UCSD-AML1 (cell line): ENCODE measurements at regions not wholly inside any gene's neighbourhood (a gene's known extent, or its start where the extent isn't known, plus 50 kb on each side); places are given as distances from the start of the nearest gene placed in this dataset.
"Not testable (repeated sequence)": the region's sequence is repeated elsewhere in the genome, so short reads cannot be mapped to it uniquely, and the experiment has no call there.

ENCODE experiments used
- DNase-seq: peaks from one replicate; lab custom pipeline; 2025; ENCODE audit not compliant: unreplicated experiment; lab: John Stamatoyannopoulos, UW

GRCh38 chrX:44096666-44097065 is 123.5 kb upstream of the NDP start:
- DNase-seq, result no peak

- no peak for DNase-seq
Observed at GRCh38 chrX:44094821-44095530, 121.8 kb upstream of the NDP start.

GRCh38 chrX:44093431-44093830 is 120.2 kb upstream of the NDP start:
- DNase-seq, result no peak

GRCh38 chrX:44092778-44093177 is 119.6 kb upstream of the NDP start:
- no peak for DNase-seq

GRCh38 chrX:44088510-44089144 is 115.4 kb upstream of the NDP start:
- no peak for DNase-seq

- DNase-seq, result no peak
Observed at GRCh38 chrX:44085209-44085608, 112.0 kb upstream of the NDP start.

GRCh38 chrX:44082829-44083228 is 109.6 kb upstream of the NDP start:
- DNase-seq, result peak; percentile 37

GRCh38 chrX:44080083-44080482 is 106.9 kb upstream of the NDP start:
- DNase-seq, result peak; percentile 83

- no peak for DNase-seq
Observed at GRCh38 chrX:44072631-44073030, 99.4 kb upstream of the NDP start.

GRCh38 chrX:44071847-44072551 is 98.8 kb upstream of the NDP start:
- no peak for DNase-seq

GRCh38 chrX:44071070-44071645 is 98.0 kb upstream of the NDP start:
- DNase-seq, result no peak

- no peak for DNase-seq
Observed at GRCh38 chrX:44068043-44068442, 94.9 kb upstream of the NDP start.

GRCh38 chrX:44063606-44064005 is 90.4 kb upstream of the NDP start:
- no peak for DNase-seq

GRCh38 chrX:44062840-44063239 is 89.7 kb upstream of the NDP start:
- DNase-seq, result no peak

GRCh38 chrX:44061968-44062614 is 88.9 kb upstream of the NDP start:
- no peak for DNase-seq

- DNase-seq, result no peak
Observed at GRCh38 chrX:44060221-44060620, 87.0 kb upstream of the NDP start.

GRCh38 chrX:44058339-44058738 is 85.1 kb upstream of the NDP start:
- DNase-seq, result no peak

- no peak for DNase-seq
Observed at GRCh38 chrX:44055638-44056037, 82.4 kb upstream of the NDP start.

GRCh38 chrX:44054863-44055601 is 81.8 kb upstream of the NDP start:
- no peak for DNase-seq

- DNase-seq, result not testable (repeated sequence)
Observed at GRCh38 chrX:44045106-44045505, 71.9 kb upstream of the NDP start.

- DNase-seq, result no peak
Observed at GRCh38 chrX:44043496-44043895, 70.3 kb upstream of the NDP start.
